HK-2 (cell line): ENCODE measurements at regions not wholly inside any gene's neighbourhood (a gene's known extent, or its start where the extent isn't known, plus 50 kb on each side); places are given as distances from the start of the nearest gene placed in this dataset.
A peak's percentile ranks its signal among the peaks of the same experiment; 100 is the strongest.

Experiments
- DNase-seq: peaks from one replicate; pipeline ENCODE4 v3.0.0-alpha.2; 2018; ENCODE audit not compliant: unreplicated experiment

DNA sequence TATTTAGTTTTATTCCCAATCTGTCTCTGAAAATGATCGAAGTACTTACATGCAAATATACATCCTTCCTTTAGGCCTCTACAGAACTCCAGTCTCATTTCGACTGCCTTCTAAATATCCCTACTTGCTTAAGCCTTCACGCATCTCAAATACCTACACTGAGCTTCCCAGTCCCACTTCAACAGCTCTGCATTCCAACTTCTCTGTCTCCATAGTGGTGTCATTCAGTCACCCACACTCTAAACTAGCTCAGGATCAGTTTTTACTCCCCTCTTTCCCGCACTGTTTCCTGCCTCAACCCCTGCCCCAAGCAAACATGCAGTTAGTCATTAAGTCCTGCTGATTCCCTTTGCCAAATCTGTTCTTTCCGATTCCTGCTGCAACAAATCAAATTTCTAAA is 91.8 kb upstream of the PREP start:
- DNase-seq, result no peak

DNA sequence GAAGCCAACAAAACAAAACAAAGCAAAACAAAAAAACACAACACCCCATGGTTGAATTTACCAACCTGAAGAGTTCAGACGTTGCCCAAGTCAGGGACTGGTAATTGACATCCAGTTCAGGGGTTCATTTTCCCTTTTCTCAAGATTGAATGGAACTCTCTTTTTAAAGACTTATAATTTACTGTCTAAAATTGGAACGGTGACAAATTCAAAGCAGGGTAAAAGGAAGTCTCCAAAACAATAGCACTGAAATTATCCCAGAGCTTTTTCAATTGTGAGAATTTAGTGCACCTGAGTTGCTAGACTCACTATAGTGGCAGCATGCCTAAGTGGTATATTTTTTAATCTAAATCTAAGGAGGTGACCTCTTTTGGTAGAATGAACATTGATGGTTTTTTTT is 90.9 kb upstream of the PREP start:
- no peak for DNase-seq

DNA sequence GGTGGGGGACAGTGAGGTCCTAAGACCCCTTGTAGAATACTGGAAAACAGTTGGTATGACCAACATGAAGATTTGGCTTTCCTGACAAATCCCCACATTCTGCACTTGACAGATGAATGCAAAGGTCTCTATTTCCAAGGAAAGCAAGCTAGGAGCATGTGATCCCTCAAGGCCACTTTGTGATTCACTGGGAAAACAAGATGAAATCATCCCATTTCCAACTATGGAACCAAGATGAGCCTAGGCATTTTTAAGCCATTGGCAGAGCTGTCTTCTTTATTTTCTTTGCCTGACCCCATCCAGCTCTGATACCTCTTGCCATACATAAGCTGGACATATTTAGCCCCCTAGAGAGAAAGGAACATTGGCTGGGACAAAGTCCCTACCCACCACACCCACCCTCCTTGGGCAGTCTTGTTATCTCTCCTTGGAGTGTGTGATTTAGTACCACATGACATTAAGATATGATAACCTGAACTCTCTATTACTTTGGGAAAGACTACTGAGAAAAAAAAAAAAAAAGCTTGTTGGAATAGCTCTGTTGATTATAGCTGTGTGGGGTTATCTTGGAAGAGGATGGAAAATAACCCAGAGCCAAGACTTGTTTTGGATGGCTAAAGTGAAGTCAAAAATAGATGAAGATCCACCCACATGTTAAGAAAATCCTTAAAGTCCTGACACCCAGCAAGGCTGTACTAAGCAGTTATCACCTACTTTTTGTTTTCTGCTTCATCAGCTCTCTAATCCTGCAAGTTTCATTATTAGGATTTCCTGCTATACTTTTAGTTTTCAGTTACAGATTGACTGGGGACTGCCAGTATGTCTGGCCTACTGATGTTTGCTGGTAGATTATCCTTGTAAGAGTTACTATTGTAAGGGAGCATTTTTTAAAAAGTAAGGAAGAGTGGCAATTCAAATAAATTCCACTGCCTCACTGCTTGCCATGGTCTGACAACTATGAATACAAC is 90.1 kb upstream of the PREP start:
- DNase-seq, result no peak

DNA sequence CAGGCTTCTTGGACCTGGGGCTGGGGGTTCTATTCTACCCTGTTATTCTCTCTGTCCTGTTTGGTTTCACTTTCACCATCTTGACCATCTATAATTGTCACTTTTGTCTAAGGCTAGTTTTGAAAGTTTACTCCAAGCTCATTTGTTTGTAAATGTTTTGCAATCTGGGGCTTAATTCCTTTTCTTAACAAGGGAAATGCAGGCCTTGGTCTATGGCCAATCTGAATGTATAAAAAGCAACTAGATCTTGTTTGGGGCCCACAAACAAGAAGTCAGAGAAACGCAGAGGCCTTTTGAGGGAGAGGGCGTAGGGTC is 86.3 kb upstream of the PREP start:
- no peak for DNase-seq

DNA sequence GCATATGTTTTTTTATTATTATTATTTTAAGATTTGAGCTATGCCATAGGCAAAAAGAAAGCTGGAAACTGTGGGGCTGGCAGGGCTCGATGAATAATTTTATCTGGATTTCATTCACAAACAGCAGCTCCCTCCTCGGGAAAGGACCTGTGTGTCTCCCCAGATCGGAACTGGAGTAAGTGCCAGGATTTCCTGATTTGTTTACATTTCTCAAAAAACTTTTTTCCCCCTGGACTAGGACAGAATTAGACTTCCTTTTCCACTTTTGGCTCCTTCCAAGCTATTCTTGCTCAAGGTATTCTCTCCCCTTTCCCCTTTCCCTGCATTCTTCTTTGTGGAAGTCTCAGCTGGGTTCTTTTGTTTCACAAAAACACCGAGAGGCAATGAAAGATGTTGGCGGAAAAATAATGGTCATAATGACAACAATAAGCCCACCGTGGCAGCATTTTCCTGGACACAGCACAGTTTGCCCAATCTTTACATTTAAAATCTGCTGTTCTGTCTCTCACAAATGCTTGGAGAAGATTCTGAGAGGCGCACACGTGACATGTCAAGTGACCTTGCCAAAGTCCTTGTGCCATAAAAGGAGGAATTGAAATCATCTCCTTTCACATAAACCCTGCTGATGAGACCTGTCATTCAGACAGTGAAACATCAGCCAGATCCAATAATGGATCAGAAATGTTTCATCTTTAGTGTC is 85.8 kb upstream of the PREP start:
- no peak for DNase-seq

DNA sequence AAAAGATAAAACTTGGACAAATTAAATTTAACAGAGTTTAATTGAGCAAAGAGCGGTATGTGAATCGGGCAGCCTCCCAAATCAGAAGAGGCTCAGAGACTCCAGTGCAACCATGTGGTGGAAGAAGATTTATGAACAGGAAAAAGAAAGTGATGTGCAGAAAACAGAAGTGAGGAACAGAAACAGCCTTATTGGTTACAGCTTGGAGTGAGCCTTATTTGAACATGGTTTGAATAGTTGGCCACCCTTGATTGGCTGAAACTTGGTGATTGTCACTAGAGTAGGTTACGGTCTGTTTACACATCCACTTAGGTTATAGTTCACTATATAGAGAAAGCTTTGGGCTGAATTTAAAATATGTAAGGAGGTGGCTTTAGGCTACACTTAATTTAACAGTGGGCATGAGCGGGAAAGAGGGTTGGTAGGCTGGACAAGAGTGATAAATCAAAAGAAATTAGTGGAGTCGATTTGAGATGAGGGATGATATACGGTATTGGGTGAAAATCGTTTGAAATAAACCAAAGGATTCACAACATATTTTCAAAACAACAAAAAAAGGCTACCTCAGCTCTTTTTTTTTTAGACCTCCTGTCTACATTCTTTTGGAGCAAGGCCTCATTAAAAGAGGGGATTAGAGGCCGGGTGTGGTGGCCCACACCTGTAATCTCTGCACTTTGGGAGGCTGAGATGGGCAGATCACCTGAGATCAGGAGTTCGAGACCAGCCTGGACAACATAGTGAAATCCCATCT is 84.3 kb upstream of the PREP start:
- DNase-seq, result no peak

DNA sequence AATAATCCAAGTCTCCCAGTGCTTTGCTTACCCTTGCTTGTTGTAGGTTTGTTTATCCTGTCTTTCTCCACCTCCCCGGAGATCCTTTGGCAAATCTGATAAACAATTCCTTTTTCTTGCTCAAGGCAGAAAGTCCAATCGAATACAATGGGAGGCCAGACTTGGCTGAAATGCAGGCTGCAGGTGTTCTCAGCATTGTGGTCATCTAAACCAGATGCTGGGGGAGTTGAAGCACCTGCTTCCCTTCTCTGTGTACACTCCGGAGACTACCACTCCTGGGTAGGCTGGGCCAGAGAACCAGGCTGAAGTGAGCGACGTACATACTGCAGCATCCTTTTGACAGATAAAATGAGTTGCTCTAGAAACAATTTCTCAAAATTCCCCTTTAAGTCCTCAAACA is 82.6 kb upstream of the PREP start:
- no peak for DNase-seq

DNA sequence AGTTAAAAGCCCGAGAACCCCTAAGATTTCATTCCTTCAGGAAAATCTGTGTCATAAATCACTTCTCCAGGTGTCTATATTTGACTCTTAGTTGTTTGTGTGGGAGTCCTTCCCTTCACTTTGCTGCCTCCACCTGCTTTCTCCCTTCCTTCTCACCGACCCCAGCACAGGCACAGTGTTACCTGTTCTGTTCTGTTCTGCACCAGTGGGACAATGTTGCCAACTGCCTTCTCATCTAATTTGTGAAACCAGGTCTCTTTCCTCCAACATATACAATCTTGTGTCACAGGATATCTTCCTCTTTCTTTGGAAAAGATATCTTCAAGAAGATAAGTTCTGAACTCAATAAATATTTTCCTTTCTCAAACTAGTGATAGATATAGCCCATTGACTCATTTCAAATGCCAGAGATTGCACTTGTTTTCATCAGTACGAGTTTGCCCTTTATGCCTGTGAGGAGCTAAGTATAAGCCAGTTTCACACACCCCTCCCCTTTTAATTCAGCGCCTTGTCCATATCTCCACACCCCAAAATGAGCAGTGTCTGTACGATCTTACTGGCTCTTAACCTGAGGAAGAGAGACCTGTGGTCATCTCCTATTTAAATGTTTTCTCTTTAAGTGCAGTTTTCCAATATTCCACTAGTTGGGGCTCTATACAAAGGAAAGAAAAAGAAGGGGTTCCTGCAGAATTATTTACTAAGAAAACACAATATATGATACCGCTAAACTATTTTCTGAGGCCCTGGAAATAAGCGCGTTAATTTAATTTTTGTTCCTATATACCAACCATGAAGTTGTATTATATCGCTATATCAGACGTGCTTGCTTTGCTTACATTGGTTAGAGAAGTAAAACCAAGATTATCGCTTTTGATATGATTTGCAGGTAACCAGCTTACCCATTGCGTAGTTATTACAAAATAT is 81.6 kb upstream of the PREP start:
- no peak for DNase-seq

DNA sequence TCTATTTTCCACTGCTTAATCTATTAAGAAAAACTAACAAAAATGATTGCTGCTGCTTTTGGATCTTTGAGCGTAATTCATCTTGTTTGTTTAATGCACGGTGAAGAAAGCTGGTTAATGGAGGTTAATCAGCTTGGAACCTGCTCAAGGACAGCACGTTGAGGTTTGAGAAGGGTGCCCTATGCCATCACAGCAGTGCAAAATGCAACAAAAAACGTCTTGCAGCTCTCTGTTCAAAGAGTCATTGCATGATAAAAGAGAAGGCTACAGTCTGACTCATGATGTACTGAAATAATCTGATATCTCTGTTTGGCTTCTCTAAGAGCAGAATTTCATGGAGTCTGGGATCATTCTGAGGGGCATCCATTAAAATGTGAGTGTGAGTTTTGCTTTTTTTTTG is 80.6 kb upstream of the PREP start:
- no peak for DNase-seq

DNA sequence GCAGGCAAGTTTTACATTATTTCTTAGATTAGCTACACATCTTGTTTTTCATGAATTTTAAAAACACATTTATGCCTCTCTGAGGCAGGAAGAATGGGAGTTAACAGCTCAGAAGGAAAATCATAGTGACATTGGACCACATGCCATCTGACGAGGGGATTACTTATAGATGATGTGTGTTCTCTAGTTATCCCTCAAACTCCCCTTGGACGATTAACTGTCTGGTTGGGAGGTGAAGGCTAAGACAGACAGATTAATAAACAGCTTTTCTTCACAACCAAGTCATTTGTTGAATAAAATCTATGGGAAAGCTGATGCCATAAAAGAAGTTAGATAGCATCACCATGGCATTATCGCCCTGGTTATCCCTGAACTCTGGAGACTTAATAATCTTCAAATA is 80.0 kb upstream of the PREP start:
- DNase-seq, result no peak

DNA sequence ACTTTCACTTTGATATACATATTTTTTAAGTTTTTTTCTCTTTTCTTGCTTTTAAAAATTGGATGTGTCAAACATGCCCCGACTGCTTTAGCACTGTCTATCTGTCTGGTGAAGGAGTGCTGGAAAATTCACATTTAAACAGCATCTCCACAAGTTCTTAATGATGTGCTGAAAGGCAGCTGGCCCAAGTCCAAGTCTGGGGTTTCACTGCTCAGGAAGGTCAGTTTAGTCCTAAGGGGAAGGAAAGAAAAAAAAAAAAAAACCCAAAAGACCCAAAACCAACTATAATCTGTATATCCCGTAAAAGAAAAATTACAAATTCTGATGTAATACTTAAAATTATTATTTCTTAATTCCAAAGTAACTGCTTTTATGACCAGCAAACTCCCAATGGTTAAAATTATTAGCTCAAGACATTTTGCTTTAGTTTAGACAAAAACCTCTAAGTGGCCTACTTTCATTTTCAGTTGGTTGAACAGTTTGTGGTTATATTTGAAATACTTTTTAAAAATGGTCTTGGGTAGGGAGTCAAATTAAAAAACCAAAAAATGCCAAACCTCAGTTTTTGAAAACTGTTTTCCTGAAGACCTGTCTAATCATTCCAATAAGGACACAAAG is 79.5 kb upstream of the PREP start:
- DNase-seq, result peak; percentile 51

DNA sequence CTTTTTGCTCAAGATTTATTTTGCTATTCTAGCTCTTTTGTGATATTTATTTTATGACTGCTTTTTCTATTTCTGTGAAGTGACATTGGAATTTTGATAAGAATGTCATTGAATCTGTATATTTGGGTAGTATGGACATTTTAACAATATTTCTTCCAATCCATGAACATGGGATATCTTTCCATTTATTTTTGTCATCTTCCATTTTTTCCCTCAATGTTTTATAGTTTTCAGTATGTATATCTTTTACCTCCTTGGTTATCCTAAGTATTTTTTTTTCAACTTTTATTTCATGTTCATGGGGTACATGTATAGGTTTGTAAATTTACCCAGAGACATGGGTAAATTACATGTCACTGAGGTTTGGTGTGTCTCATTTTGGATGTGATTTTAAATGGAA is 74.1 kb upstream of the PREP start:
- DNase-seq, result no peak

DNA sequence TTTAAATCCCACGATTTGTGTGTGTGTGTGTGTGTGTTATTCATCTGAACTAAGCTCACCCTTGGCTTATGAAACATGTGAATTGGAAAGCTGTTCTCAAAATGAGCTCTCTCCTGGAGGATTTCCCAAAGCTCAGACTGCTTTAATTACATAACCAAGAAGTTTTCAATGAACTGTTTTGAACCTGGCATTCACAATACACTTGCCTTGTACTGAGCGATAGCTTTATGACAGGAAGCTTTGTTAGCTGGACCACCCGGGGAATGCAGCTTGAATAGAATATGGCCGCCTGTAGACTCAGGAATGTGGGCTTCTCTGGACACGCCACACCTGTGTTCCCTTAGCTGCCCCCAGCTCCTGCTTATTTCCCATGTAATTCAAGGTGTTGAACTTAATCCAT is 71.4 kb upstream of the PREP start:
- no peak for DNase-seq

DNA sequence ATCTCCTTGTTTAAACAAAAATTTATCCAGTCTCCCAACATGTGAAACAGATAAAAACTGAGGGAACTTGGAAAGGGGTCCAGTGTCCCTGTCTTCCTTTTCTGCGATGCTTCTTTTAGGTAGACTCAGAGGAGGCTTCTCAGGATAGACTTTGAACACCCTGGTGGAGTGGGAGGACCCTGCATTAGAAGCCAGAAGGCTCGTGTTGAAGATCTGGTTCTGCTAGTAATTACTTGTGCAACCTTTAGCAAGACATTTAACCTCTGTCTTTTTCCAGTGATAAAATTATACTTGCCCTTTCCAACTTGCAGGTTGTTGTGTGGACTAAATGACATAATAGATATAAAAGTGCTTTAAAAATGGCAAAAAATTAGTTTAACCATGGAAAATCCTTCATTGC is 67.1 kb upstream of the PREP start:
- DNase-seq, result no peak

DNA sequence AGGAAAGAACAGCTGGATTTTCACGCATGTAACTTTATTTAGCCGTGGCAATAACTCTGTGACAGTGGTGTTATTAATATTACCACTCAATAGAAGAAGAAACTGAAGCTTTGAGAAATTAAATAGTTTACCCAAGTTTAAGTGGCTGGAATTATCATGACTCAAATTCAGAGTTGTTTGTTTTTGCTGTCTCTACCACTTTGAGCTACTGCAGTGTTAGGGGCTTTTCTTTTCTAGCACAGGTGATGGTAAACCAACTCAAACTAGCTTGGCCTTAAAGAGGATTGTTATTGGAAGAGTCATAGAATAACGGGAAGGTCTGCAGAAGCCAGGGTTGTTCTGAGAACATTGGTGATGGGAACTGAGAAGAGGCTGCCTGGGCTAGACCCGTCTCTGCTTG is 66.0 kb upstream of the PREP start:
- DNase-seq, result no peak

DNA sequence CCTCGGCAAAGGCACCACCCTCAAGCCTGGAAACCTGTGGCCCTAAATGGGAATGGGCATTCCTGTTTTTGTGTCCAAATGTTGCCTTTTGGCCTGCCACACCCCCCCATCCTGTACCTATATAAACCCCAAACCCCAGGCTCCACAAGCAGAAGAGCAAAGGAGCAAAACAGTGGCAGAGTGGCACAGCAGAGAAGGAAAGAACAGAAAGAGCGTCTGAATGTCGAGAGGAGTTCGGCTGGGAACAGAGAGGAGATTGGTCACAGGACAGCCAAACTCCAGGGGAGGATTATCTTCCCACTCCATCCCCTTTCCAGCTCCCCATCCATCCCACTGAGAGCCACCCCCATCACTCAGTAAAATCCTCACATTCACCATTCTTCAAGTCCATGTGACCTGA is 58.0 kb upstream of the PREP start:
- DNase-seq, result no peak

DNA sequence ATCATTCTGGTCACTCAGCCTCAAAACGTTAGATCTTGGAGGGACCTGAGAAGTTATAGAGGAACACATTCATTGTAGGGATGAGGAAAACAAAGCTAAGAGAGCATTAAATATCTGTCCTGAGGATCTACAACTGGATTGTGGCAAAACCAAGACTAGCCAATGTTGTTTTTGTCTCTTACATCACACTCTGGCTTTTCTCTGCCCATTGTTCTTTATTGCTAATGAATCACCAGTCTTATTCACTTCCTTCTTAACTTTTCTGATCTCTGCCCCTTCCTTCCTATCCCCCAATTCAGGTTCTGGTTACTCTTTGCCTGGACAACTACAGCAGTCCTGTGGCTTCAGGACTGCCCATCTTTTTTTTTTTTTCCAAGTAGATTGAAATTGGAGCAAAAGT is 57.0 kb upstream of the PREP start:
- DNase-seq, result no peak

DNA sequence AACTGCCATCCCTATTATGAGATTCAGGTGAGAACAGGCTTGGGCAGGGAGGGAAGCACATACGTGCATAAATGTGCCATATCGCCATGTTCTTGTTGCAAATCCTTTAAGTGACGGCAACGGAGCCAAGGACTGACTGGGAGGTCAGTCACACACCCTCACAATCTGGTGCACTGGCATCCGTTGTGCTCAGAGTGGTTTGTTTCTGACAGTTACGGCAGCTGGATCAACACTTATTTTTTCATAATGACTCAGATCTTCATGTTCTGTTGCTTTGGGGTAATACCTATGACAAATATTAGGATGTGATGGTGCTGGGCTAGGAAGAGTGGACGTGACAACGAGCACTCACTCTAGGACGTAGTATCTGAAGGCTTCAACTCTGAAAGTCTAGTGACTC is 56.2 kb upstream of the PREP start:
- DNase-seq, result no peak

DNA sequence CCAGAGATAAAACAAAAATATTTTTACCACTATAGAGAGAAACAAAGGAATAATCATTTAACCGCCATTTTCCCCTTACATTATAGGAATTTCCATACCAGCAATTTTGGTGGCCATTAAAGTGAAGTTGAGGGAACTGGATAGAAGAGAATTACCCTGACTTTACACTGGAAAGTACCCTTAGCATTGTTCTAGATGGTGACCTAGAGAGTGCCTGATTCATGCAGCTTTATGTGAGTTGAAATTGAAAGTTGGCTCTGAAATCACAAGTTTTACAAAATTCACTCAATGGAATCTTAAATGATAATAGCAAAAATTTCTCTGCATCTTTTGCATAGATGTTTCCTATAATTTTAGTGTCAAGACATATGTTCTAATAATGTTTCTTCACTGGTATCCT is 55.7 kb upstream of the PREP start:
- no peak for DNase-seq

DNA sequence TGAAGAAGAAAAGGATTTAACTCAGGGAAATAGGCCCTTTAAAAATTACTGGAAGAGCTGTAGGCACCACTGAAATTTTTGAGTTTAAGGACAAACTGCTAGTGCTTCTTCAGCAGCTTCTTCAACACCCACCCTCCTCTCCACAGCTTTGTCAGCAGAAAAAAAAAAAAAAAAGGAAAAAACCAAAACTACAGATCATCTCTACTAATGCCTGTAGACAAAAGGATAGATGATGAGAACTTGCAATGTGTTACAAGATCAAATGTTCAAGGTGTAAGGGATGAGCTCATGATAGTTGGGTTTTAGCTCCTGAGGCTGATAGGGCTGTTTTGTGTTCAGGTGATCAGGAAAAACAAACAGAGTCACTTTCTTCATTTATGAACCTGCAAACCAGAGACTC is 55.2 kb upstream of the PREP start:
- no peak for DNase-seq

DNA sequence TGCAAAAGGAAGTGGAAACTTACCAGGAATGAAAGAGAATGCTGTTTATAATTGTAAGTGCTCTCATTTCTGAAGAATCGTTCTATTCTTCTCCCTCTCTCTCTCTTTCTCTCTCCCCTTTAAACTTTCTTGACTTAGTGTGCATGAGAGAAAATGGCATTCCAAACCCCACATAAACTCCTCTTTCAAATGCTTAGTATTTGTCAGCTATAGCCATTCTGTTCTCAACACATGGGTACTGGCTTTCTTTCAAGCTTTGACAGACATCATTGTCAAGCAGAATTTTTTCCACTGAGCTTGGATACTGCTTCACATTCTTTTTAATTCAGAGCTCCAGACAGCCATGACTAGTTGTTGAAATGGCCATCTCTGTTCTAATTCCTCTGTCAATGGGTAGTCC is 51.1 kb upstream of the PREP start:
- no peak for DNase-seq
